GM23248 (cell line): ENCODE measurements at regions not wholly inside any gene's neighbourhood (a gene's known extent, or its start where the extent isn't known, plus 50 kb on each side); places are given as distances from the start of the nearest gene placed in this dataset.
"Not testable (repeated sequence)": the region's sequence is repeated elsewhere in the genome, so short reads cannot be mapped to it uniquely, and the experiment has no call there.

Experiments used
- DNase-seq: peaks from one replicate; pipeline ENCODE4 v3.0.0-alpha.2; 2015
- H2AFZ ChIP-seq: fragments of 200-600 bp; sonication (generic); 2 replicates; pipeline ENCODE4 v1.6.1; 2016; ENCODE audit warnings: antibody characterized with exemption
- H3F3A ChIP-seq: fragments of 200-600 bp; sonication (generic); 2 replicates; pipeline ENCODE4 v1.6.1; 2016; ENCODE audit warnings: mild to moderate bottlenecking, antibody characterized with exemption, mixed run types; ENCODE audit not compliant: insufficient read depth
- H3K27ac ChIP-seq: fragments of 200-600 bp; sonication (generic); 2 replicates; pipeline ENCODE4 v1.5.1; 2016; ENCODE audit warnings: mild to moderate bottlenecking
- H3K27me3 ChIP-seq: fragments of 200-600 bp; sonication (generic); replicated peaks from 2 replicates; pipeline ENCODE4 v1.6.1; 2016; ENCODE audit warnings: mild to moderate bottlenecking; ENCODE audit not compliant: insufficient read depth
- H3K36me3 ChIP-seq: fragments of 200-600 bp; sonication (generic); 2 replicates; pipeline ENCODE4 v1.6.1; 2016; ENCODE audit warnings: low read depth, mild to moderate bottlenecking
- H3K4me1 ChIP-seq: fragments of 200-600 bp; sonication (generic); 2 replicates; pipeline ENCODE4 v1.6.1; 2016; ENCODE audit warnings: mild to moderate bottlenecking; ENCODE audit not compliant: insufficient read depth
- H3K4me2 ChIP-seq: fragments of 200-600 bp; sonication (generic); one replicate; pipeline ENCODE4 v1.6.1; 2016; ENCODE audit warnings: mild to moderate bottlenecking; ENCODE audit not compliant: unreplicated experiment
- H3K4me3 ChIP-seq: fragments of 200-600 bp; sonication (generic); 2 replicates; pipeline ENCODE4 v1.5.1; 2016; ENCODE audit warnings: mild to moderate bottlenecking
- H3K79me2 ChIP-seq: fragments of 200-600 bp; sonication (generic); 2 replicates; pipeline ENCODE4 v1.6.1; 2016; ENCODE audit warnings: mild to moderate bottlenecking; ENCODE audit not compliant: insufficient read depth
- H3K9ac ChIP-seq: fragments of 200-600 bp; sonication (generic); 2 replicates; pipeline ENCODE4 v1.6.1; 2016; ENCODE audit warnings: mild to moderate bottlenecking
- H3K9me2 ChIP-seq: fragments of 200-600 bp; sonication (generic); 2 replicates; pipeline ENCODE4 v1.6.1; 2016; ENCODE audit warnings: mixed run types, mild to moderate bottlenecking, moderate library complexity; ENCODE audit not compliant: insufficient read depth
- H3K9me3 ChIP-seq: fragments of 200-600 bp; sonication (generic); one replicate; pipeline ENCODE4 v1.6.1; 2017; ENCODE audit warnings: low read depth
- H4K20me1 ChIP-seq: fragments of 200-600 bp; sonication (generic); 2 replicates; pipeline ENCODE4 v1.6.0; 2016; ENCODE audit not compliant: insufficient read depth
- EZH2 ChIP-seq: fragments of 200-600 bp; sonication (generic); IDR thresholded peaks from 2 replicates; pipeline ENCODE4 v1.6.1; 2018; ENCODE audit warnings: antibody characterized with exemption, mild to moderate bottlenecking; ENCODE audit not compliant: insufficient read depth, poor library complexity, severe bottlenecking
- EZH2phosphoT487 ChIP-seq: fragments of 200-600 bp; sonication (generic); IDR thresholded peaks from 2 replicates; pipeline ENCODE4 v1.6.1; 2018; ENCODE audit warnings: antibody characterized with exemption, moderate library complexity, mild to moderate bottlenecking, low read depth; ENCODE audit not compliant: insufficient read depth
- WGBS, 2 experiments: methylation state at CpG; one replicate each; pipeline ENCODE4 v1.1.6; 2015 to 2017; ENCODE audit warnings: low lambda C conversion rate in 2 of 2, low coverage in 1 of 2; ENCODE audit errors: missing lambda C conversion rate in 2 of 2; 5-methylcytosine and 5-hydroxymethylcytosine counted together
- in situ Hi-C: fragments of 300-500 bp; cut with MboI; formaldehyde crosslinking; loops from 2 replicates; pipeline ENCODE4 v1.15.0; 2020

DNA sequence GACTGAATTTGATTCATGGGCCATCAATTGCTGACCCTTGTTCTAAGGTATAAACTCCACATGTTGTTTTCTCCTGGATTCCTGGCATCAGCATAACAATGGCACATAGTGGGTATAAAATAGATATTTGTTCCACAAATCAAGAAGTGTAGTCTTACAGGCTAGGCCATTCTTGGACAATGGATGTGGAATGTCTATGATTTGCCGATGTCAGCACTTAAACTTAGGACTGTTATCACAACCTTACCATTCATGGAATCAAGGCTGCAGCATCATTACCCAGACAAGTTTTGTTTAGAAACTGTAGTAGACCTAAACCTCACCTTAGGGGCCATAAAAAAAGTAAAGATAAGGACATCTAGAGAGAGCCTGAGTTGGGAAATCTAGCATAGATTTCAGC lies 680.0 kb downstream of the BRINP1 start:
- in situ Hi-C loops = no loop called here
- no peaks in the 10 kb centered on the region for H3F3A ChIP-seq
- no peak overlapping the region for H3K27ac ChIP-seq
- H2AFZ ChIP-seq = no peak overlapping the region
- no peaks in the 10 kb centered on the region for H3K4me1 ChIP-seq
- H3K36me3 ChIP-seq = no peaks in the 10 kb centered on the region
- H3K4me2 ChIP-seq = no peak overlapping the region
- no peaks in the 10 kb centered on the region for H3K9me3 ChIP-seq
- DNase-seq = no peak
- WGBS, 2 experiments = 25 to 33% methylated on average over 1 of the region's 1 CpG
- H3K9me2 ChIP-seq = no peaks in the 10 kb centered on the region
- H4K20me1 ChIP-seq = no peaks in the 10 kb centered on the region
- TF ChIP-seq EZH2phosphoT487 = no peak
- no peak for TF ChIP-seq EZH2
- no peaks in the 10 kb centered on the region for H3K79me2 ChIP-seq
- H3K9ac ChIP-seq = no peak overlapping the region
- 0 out of 2 replicates have a peak, but pooled peaks cover 4% of the 10 kb centered on the region for H3K27me3 ChIP-seq
- H3K4me3 ChIP-seq = no peak overlapping the region

DNA sequence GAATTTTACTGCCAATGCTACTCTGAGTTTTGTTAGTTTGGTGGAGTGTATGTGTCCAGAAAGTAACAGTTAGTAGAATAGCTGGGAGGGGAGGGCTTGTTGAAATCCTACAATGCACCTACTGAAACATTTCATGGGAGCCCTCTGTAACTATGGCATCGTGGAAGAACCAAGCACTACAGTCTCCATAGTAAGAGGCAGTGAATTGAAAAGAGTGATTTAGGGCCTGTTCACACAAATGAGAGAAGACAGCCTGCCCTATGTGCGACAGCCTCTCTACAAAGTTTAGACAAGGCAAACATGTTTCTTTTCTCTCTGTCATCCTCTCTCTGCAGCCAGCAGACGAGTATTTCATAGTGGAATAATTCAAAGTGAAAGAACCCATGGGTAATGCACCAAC lies 676.6 kb downstream of the BRINP1 start:
- Histone ChIP-seq H3K36me3 (no peaks in the 10 kb centered on the region), H3K9me3 (no peaks in the 10 kb centered on the region), H4K20me1 (no peaks in the 10 kb centered on the region), H3K27me3 (no peaks in the 10 kb centered on the region), H2AFZ (no peak overlapping the region), H3K9me2 (no peaks in the 10 kb centered on the region), H3K4me1 (no peaks in the 10 kb centered on the region), H3K4me2 (no peak overlapping the region), H3K4me3 (no peak overlapping the region), H3F3A (no peaks in the 10 kb centered on the region), H3K79me2 (no peaks in the 10 kb centered on the region), H3K9ac (no peak overlapping the region), H3K27ac (no peak overlapping the region)
- WGBS, 2 experiments = 17 to 30% methylated on average over 3 of the region's 3 CpGs
- DNase-seq = no peak
- in situ Hi-C loops = no loop called here
- TF ChIP-seq EZH2 (no peak), EZH2phosphoT487 (no peak)

DNA sequence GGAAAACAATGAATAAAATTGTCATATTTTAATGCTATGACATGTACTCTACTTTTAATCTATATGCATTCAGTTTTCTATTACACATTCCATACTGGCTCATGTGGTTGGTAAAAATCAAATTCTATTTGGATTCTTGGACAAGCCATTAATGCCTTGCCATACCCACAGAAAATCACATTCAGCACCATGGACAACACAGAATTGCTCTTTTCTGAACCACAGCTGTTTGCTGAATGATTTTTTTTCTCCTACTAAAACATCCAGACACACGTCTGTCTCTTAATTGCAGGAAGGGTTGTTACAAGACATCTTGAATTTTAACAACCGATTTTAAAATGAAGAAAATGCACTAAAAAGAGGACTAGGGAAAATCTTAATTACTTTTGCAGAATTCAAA lies 675.6 kb downstream of the BRINP1 start:
- H3K27me3 ChIP-seq = no peaks in the 10 kb centered on the region

DNA sequence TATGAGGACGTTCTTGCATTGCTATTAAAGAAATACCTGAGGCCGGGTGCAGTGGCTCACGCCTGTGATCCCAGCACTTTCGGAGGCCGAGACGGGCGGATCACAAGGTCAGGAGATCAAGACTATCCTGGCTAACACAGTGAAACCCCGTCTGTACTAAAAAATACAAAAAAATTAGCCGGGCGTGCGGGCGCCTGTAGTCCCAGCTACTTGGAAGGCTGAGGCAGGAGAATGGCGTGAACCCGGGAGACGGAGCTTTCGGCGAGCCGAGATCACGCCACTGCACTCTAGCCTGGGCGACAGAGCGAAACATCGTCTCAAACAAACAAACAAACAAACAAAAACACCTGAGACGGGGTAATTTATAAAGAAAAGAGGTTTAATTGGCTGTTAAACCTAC lies 674.0 kb downstream of the BRINP1 start:
- DNase-seq, H3K4me1 ChIP-seq, H3K27me3 ChIP-seq, in situ Hi-C loops, H3K27ac ChIP-seq, H3K9me3 ChIP-seq, H3K79me2 ChIP-seq, H3K4me2 ChIP-seq, H2AFZ ChIP-seq, H4K20me1 ChIP-seq, H3K9ac ChIP-seq, H3K36me3 ChIP-seq, H3K4me3 ChIP-seq, H3K9me2 ChIP-seq, H3F3A ChIP-seq: not testable (repeated sequence)
- WGBS, 2 experiments = 48 to 52% methylated on average over 23 of the region's 23 CpGs

More for the DNA sequence above, 675.6 kb downstream of the BRINP1 start:
- Histone ChIP-seq H3K4me1 (no peaks in the 10 kb centered on the region), H3K9me2 (no peaks in the 10 kb centered on the region), H4K20me1 (no peaks in the 10 kb centered on the region), H2AFZ (no peak overlapping the region), H3K4me3 (no peak overlapping the region), H3F3A (no peaks in the 10 kb centered on the region), H3K27ac (no peak overlapping the region), H3K4me2 (no peak overlapping the region), H3K36me3 (no peaks in the 10 kb centered on the region), H3K9ac (no peak overlapping the region), H3K9me3 (no peaks in the 10 kb centered on the region), H3K79me2 (no peaks in the 10 kb centered on the region)
- WGBS, 2 experiments = 17% methylated on average over 2 of the region's 2 CpGs
- peak; percentile 3 for DNase-seq
- TF ChIP-seq EZH2phosphoT487 (no peak), EZH2 (no peak)
- in situ Hi-C loops = no loop called here

DNA sequence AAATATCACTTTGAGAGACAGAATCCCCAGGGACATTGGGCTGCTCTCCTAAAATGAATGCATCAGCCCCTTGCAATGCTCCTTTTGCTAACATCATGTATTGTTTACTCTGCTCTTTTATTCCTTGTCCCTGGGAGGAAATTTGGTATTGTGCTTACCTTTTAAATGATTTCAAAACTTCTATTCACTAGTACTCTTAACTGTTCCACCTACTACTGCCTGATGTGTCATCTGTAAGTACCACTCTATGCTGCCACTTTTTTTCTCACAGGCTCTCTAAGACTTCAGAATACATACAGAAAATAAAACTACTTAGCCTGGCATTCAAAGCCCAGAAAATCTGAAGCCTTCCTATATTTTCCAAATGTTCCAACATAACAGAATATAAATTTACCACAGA lies 667.2 kb downstream of the BRINP1 start:
- H3K4me2 ChIP-seq = no peak overlapping the region
- no peaks in the 10 kb centered on the region for H3K79me2 ChIP-seq
- no peaks in the 10 kb centered on the region for H3K27me3 ChIP-seq
- H3K9me3 ChIP-seq = no peaks in the 10 kb centered on the region
- no peak for DNase-seq
- no peaks in the 10 kb centered on the region for H3K36me3 ChIP-seq
- H3K4me1 ChIP-seq = no peaks in the 10 kb centered on the region
- TF ChIP-seq EZH2 (no peak), EZH2phosphoT487 (no peak)
- no peak overlapping the region for H2AFZ ChIP-seq
- in situ Hi-C loops = no loop called here
- H3K27ac ChIP-seq = no peak overlapping the region
- H3F3A ChIP-seq = no peaks in the 10 kb centered on the region
- H3K4me3 ChIP-seq = no peak overlapping the region
- no peaks in the 10 kb centered on the region for H4K20me1 ChIP-seq
- H3K9me2 ChIP-seq = no peaks in the 10 kb centered on the region
- H3K9ac ChIP-seq = no peak overlapping the region
